SH-SY5Y (cell line): ENCODE measurements at regions not wholly inside any gene's neighbourhood (a gene's known extent, or its start where the extent isn't known, plus 50 kb on each side); places are given as distances from the start of the nearest gene placed in this dataset.

ENCODE experiments used
- GATA2 ChIP-seq: IDR thresholded peaks from 2 replicates; pipeline ENCODE4 v1.6.1; 2011; ENCODE audit warnings: mild to moderate bottlenecking, low read depth, low read length
- GATA3 ChIP-seq: IDR thresholded peaks from 2 replicates; pipeline ENCODE4 v1.6.1; 2011; ENCODE audit warnings: low read depth, mild to moderate bottlenecking, low read length, moderate library complexity

- no peak for TF ChIP-seq GATA2
- no peak for TF ChIP-seq GATA3
Observed at GRCh38 chr10:18959369-18959768, 89.2 kb upstream of the MALRD1 start.
